ENCODE measurements at regions not wholly inside any gene's neighbourhood (a gene's known extent, or its start where the extent isn't known, plus 50 kb on each side); places are given as distances from the start of the nearest gene placed in this dataset.
"Not testable (repeated sequence)": the region's sequence is repeated elsewhere in the genome, so short reads cannot be mapped to it uniquely, and the experiment has no call there.

DNA sequence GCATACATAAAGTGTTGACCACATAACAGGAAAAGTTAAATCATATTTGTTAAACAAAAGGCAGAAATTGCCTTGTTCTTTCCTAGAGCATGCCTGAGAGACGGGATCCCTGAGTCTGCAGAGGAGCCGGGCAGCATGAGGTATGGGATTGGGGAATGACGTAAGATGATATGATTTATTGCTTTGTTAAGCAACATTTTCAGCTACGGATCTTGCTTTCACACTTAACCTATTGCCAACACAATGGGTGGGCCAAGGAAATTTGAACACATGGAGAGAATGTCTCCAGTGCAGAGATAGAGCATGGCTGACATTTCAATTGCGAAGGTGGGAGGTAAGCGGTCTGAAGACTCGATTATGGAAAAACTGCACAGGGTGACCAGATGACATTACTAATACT, 76.7 kb downstream of the EMX2 start:
- Histone ChIP-seq H3K27ac (ENCODE audit: low read depth, low read length, severe bottlenecking) (no peak overlapping the region), H3K4me1 (ENCODE audit: control insufficient read depth, insufficient read depth, low read length, poor library complexity, severe bottlenecking) (no peaks in the 10 kb centered on the region), H3K36me3 (ENCODE audit: control insufficient read depth, insufficient read depth, low read length) (no peaks in the 10 kb centered on the region), H3K4me3 (ENCODE audit: extremely low read depth, insufficient read depth, low read length, poor library complexity, severe bottlenecking) (no peak overlapping the region), H3K9me3 (ENCODE audit: control insufficient read depth, low read length) (no peaks in the 10 kb centered on the region)
- WGBS, 2 experiments (ENCODE audit: insufficient coverage in 2 of 2): 80 to 85% methylated on average over 4 of the region's 7 CpGs

DNA sequence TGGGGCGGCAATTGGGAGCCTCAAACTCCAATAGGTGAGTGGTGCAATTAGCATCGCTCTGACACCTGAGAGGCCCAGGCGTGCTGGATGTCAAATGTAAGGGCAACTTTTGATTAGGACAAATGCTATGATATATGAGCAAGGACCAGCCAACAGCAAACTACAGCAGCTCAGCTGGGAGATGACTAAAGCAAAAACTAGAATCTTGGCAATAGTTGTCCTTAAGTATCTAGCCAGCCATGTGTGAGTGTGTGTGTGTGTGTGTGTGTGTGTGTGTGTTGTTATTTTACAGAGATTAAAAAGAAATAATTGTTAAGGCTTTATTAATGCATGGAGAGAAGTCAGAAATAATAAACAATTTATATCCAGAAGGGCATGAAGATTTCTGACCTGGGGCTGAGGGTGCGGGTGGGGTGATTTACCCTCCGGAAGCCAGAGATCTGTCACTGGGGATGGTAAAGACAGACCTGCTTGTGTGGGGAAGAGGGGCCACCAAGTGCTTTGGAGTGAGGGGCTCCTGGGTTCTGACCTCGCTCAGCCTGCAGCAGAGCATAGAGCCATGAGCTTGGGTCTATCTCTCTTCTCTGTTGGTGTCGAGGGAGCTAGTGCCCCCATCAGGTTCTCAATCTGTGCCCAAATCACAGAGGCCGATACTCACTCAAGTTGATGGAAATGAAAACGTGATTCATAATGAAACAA, 77.3 kb downstream of the EMX2 start:
- WGBS, 2 experiments (ENCODE audit: insufficient coverage in 2 of 2): 92 to 93% methylated on average over 8 to 9 of the region's 9 CpGs
- H3K4me3 ChIP-seq (ENCODE audit: extremely low read depth, insufficient read depth, low read length, poor library complexity, severe bottlenecking): no peak overlapping the region
- H3K4me1 ChIP-seq (ENCODE audit: control insufficient read depth, insufficient read depth, low read length, poor library complexity, severe bottlenecking): no peaks in the 10 kb centered on the region
- no peaks in the 10 kb centered on the region for H3K9me3 ChIP-seq (ENCODE audit: control insufficient read depth, low read length)
- H3K27ac ChIP-seq (ENCODE audit: low read depth, low read length, severe bottlenecking): no peak overlapping the region
- H3K36me3 ChIP-seq (ENCODE audit: control insufficient read depth, insufficient read depth, low read length): no peaks in the 10 kb centered on the region

- Histone ChIP-seq H3K4me3 (ENCODE audit: extremely low read depth, insufficient read depth, low read length, poor library complexity, severe bottlenecking) (no peak overlapping the region), H3K9me3 (ENCODE audit: control insufficient read depth, low read length) (no peaks in the 10 kb centered on the region), H3K27ac (ENCODE audit: low read depth, low read length, severe bottlenecking) (no peak overlapping the region), H3K4me1 (ENCODE audit: control insufficient read depth, insufficient read depth, low read length, poor library complexity, severe bottlenecking) (no peaks in the 10 kb centered on the region), H3K36me3 (ENCODE audit: control insufficient read depth, insufficient read depth, low read length) (no peaks in the 10 kb centered on the region)
- WGBS, 2 experiments (ENCODE audit: insufficient coverage in 2 of 2): 78 to 97% methylated on average over 3 of the region's 7 CpGs
These were observed 78.7 kb downstream of the EMX2 start for GRCh38 chr10:117621196-117621595.

GRCh38 chr10:117621795-117622420, 79.4 kb downstream of the EMX2 start:
- no peaks in the 10 kb centered on the region for H3K36me3 ChIP-seq (ENCODE audit: control insufficient read depth, insufficient read depth, low read length)
- WGBS, 2 experiments (ENCODE audit: insufficient coverage in 2 of 2): 87 to 89% methylated on average over 4 to 7 of the region's 8 CpGs
- no peak overlapping the region for H3K4me3 ChIP-seq (ENCODE audit: extremely low read depth, insufficient read depth, low read length, poor library complexity, severe bottlenecking)
- H3K9me3 ChIP-seq (ENCODE audit: control insufficient read depth, low read length): no peaks in the 10 kb centered on the region
- H3K4me1 ChIP-seq (ENCODE audit: control insufficient read depth, insufficient read depth, low read length, poor library complexity, severe bottlenecking): no peaks in the 10 kb centered on the region
- H3K27ac ChIP-seq (ENCODE audit: low read depth, low read length, severe bottlenecking): no peak overlapping the region

DNA sequence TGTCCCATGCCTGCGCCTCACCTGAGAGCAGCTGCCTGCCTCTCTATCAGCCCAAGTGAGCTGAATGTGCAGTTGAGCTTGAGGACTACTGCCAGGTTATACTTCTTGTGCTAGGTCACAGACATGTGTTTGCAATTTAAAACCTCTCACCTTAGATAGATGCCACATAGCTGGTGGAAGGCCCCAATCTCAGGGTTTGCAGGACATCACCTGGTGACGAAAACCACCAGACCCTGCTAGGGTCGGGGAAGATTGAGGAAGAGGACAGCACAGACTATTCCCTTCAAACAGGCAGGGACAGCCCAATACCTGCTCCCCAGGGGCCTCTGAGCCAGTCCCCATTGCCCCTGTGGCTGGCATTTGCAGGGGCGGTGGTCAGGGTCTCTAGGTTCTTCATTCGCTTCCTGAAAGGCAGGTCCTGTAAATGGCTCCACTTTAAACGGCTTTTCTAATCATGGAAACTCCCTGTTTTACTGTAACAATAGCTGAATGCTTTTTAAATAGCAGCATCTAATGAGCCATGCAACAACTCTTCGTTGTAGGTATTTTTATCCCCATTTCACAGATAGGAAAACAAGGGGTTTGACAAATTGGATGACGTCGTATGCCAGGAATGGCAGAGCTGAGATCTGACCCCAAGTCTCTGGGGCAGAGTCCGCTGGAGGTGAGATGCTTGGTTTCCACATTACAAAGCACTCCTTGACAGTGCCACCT, 80.1 kb downstream of the EMX2 start:
- Histone ChIP-seq H3K4me1 (ENCODE audit: control insufficient read depth, insufficient read depth, low read length, poor library complexity, severe bottlenecking) (no peaks in the 10 kb centered on the region), H3K27ac (ENCODE audit: low read depth, low read length, severe bottlenecking) (no peak overlapping the region), H3K4me3 (ENCODE audit: extremely low read depth, insufficient read depth, low read length, poor library complexity, severe bottlenecking) (no peak overlapping the region), H3K36me3 (ENCODE audit: control insufficient read depth, insufficient read depth, low read length) (no peaks in the 10 kb centered on the region), H3K9me3 (ENCODE audit: control insufficient read depth, low read length) (no peaks in the 10 kb centered on the region)
- WGBS, 2 experiments (ENCODE audit: insufficient coverage in 2 of 2): 88 to 90% methylated on average over 4 to 8 of the region's 10 CpGs

- WGBS, 2 experiments (ENCODE audit: insufficient coverage in 2 of 2): 89 to 94% methylated on average over 4 of the region's 8 CpGs
- no peaks in the 10 kb centered on the region for H3K9me3 ChIP-seq (ENCODE audit: control insufficient read depth, low read length)
- H3K4me1 ChIP-seq (ENCODE audit: control insufficient read depth, insufficient read depth, low read length, poor library complexity, severe bottlenecking): no peaks in the 10 kb centered on the region
- no peak overlapping the region for H3K4me3 ChIP-seq (ENCODE audit: extremely low read depth, insufficient read depth, low read length, poor library complexity, severe bottlenecking)
- H3K36me3 ChIP-seq (ENCODE audit: control insufficient read depth, insufficient read depth, low read length): no peaks in the 10 kb centered on the region
- no peak overlapping the region for H3K27ac ChIP-seq (ENCODE audit: low read depth, low read length, severe bottlenecking)
These were observed 83.7 kb downstream of the EMX2 start for GRCh38 chr10:117626228-117626627.

- Histone ChIP-seq H3K27ac (ENCODE audit: low read depth, low read length, severe bottlenecking) (no peak overlapping the region), H3K4me1 (ENCODE audit: control insufficient read depth, insufficient read depth, low read length, poor library complexity, severe bottlenecking) (no peaks in the 10 kb centered on the region), H3K4me3 (ENCODE audit: extremely low read depth, insufficient read depth, low read length, poor library complexity, severe bottlenecking) (no peak overlapping the region), H3K36me3 (ENCODE audit: control insufficient read depth, insufficient read depth, low read length) (no peaks in the 10 kb centered on the region), H3K9me3 (ENCODE audit: control insufficient read depth, low read length) (no peaks in the 10 kb centered on the region)
- WGBS, 2 experiments (ENCODE audit: insufficient coverage in 2 of 2): 90 to 93% methylated on average over 3 to 4 of the region's 4 CpGs
These were observed 85.0 kb downstream of the EMX2 start for GRCh38 chr10:117627561-117627960.

DNA sequence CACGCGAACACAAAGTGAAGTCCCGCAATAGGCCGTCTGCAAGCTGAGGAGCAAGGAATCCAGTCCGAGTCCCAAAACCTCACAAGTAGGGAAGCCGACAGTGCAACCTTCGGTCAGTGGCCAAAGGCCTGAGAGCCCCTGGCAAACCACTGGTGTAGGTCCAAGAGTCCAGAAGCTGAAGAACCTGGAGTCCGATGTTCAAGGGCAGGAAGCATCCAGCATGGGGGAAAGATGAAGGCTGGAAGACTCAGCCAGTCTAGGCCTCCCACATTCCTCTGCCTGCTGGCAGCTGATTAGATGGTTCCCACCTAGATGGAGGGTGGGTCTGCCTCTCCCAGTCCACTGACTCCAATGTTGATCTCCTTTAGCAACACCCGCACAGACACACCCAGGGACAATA, 87.2 kb downstream of the EMX2 start:
- H3K4me3 ChIP-seq (ENCODE audit: extremely low read depth, insufficient read depth, low read length, poor library complexity, severe bottlenecking); H3K36me3 ChIP-seq (ENCODE audit: control insufficient read depth, insufficient read depth, low read length); H3K9me3 ChIP-seq (ENCODE audit: control insufficient read depth, low read length); H3K27ac ChIP-seq (ENCODE audit: low read depth, low read length, severe bottlenecking); H3K4me1 ChIP-seq (ENCODE audit: control insufficient read depth, insufficient read depth, low read length, poor library complexity, severe bottlenecking): not testable (repeated sequence)
- 90 to 94% methylated on average over 7 of the region's 9 CpGs for WGBS, 2 experiments (ENCODE audit: insufficient coverage in 2 of 2)

DNA sequence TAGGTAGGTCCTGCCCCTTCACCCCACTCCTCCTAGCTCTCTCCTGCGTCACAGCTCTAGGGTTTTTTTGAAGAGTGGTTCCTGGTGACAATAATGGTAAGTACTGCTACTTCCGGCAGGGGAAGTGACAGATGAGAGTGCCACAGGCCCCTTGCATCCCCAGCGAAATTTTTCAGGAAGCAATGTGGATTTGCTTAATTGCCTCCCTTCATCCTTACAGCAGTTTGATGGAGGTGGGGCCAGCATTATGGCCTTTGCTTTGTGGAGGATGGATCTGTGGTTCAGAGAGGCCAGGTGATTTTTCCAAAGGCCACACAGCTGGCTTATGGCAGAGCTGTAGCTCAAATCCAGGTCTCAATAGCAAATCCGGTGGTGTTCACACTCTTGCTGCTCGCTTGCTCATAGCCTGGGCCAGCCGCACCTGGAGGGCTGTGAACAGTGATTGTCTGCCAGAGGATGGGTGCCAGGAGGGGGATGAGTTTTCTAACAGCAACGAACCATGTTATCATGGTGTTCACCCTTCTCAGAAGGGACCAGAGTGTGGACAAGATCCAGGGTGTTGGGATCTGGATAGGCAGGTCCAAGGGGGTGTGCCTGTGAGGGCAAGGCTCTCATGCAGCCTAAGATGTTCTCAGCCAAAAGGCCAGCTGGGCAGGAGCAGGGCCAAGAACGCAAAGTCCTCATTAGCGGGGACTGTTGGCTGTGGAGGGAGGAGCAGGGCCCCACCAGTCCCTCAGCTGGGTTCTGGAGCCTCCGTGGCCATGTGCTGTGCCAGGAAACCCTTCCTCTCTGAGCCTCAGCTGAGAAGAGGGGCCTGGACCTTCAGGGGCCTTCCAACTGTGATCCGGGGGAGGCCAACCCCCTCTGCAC, 89.0 kb downstream of the EMX2 start:
- Histone ChIP-seq H3K36me3 (ENCODE audit: control insufficient read depth, insufficient read depth, low read length) (no peaks in the 10 kb centered on the region), H3K27ac (ENCODE audit: low read depth, low read length, severe bottlenecking) (no peak overlapping the region), H3K4me3 (ENCODE audit: extremely low read depth, insufficient read depth, low read length, poor library complexity, severe bottlenecking) (no peak overlapping the region), H3K4me1 (ENCODE audit: control insufficient read depth, insufficient read depth, low read length, poor library complexity, severe bottlenecking) (no peaks in the 10 kb centered on the region), H3K9me3 (ENCODE audit: control insufficient read depth, low read length) (no peaks in the 10 kb centered on the region)
- 85 to 92% methylated on average over 8 of the region's 11 CpGs for WGBS, 2 experiments (ENCODE audit: insufficient coverage in 2 of 2)

- WGBS, 2 experiments (ENCODE audit: insufficient coverage in 2 of 2): 91% methylated on average over 6 of the region's 7 CpGs
- H3K4me1 ChIP-seq (ENCODE audit: control insufficient read depth, insufficient read depth, low read length, poor library complexity, severe bottlenecking): no peaks in the 10 kb centered on the region
- H3K9me3 ChIP-seq (ENCODE audit: control insufficient read depth, low read length): no peaks in the 10 kb centered on the region
- no peak overlapping the region for H3K27ac ChIP-seq (ENCODE audit: low read depth, low read length, severe bottlenecking)
- no peaks in the 10 kb centered on the region for H3K36me3 ChIP-seq (ENCODE audit: control insufficient read depth, insufficient read depth, low read length)
- no peak overlapping the region for H3K4me3 ChIP-seq (ENCODE audit: extremely low read depth, insufficient read depth, low read length, poor library complexity, severe bottlenecking)
These were observed 89.9 kb downstream of the EMX2 start for GRCh38 chr10:117632406-117632805.
